PC-9 (cell line): ENCODE measurements at regions not wholly inside any gene's neighbourhood (a gene's known extent, or its start where the extent isn't known, plus 50 kb on each side); places are given as distances from the start of the nearest gene placed in this dataset.

ENCODE experiments used
- BruUV-seq: library from RNA; stranded (reverse); fragments of 400-500 nt; replicated peaks from 2 replicates; lab custom pipeline; 2021; lab: Mats Ljungman, UMichigan
- CTCF ChIA-PET: fragments of 300-600 bp; sonication (Branson Sonifier 250); formaldehyde crosslinking; loops from one replicate; lab custom pipeline; 2022; ENCODE audit warnings: antibody characterized with exemption; lab: Charles Lee
- POLR2A ChIA-PET: fragments of 300-600 bp; sonication (Branson Sonifier 250); formaldehyde crosslinking; loops from one replicate; lab custom pipeline; 2022; ENCODE audit warnings: antibody characterized with exemption; ENCODE audit not compliant: unreplicated experiment; lab: Charles Lee
- DNase-seq, 2 experiments: peaks; one replicate each; pipeline versions ENCODE4 v3.0.0 to v3.0.0-alpha.2; 2015 to 2022; ENCODE audit warnings: mixed read lengths in 1 of 2
- H2AFZ ChIP-seq: fragments of 200-600 bp; sonication (generic); 2 replicates; pipeline ENCODE4 v1.8.1; 2017; ENCODE audit warnings: antibody characterized with exemption
- H3F3A ChIP-seq: fragments of 200-600 bp; sonication (generic); 2 replicates; pipeline ENCODE4 v1.8.1; 2017; ENCODE audit warnings: antibody characterized with exemption, mild to moderate bottlenecking, low read depth; ENCODE audit not compliant: insufficient read depth
- H3K27ac ChIP-seq: fragments of 200-600 bp; sonication (generic); 2 replicates; pipeline ENCODE4 v1.6.1; 2016; ENCODE audit warnings: mixed run types
- H3K27me3 ChIP-seq: fragments of 200-600 bp; sonication (generic); 2 replicates; pipeline ENCODE4 v1.6.1; 2016; ENCODE audit warnings: low read depth, mixed run types; ENCODE audit not compliant: insufficient read depth
- H3K36me3 ChIP-seq: fragments of 200-600 bp; sonication (generic); 2 replicates; pipeline ENCODE4 v1.6.1; 2016; ENCODE audit warnings: low read depth, mixed run types
- H3K4me1 ChIP-seq: fragments of 200-600 bp; sonication (generic); replicated peaks from 2 replicates; pipeline ENCODE4 v1.6.1; 2016; ENCODE audit warnings: mixed run types; ENCODE audit not compliant: insufficient read depth
- H3K4me2 ChIP-seq: fragments of 200-600 bp; sonication (generic); 2 replicates; pipeline ENCODE4 v1.6.1; 2017; ENCODE audit warnings: mixed run types
- H3K4me3 ChIP-seq: fragments of 200-600 bp; sonication (generic); 2 replicates; pipeline ENCODE4 v1.6.1; 2016; ENCODE audit warnings: mixed run types
- H3K79me2 ChIP-seq: fragments of 200-600 bp; sonication (generic); 2 replicates; pipeline ENCODE4 v1.6.1; 2017; ENCODE audit warnings: low read depth, mixed run types
- H3K9me2 ChIP-seq: fragments of 200-600 bp; sonication (generic); 2 replicates; pipeline ENCODE4 v1.8.1; 2017; ENCODE audit warnings: mild to moderate bottlenecking; ENCODE audit not compliant: insufficient read depth
- H3K9me3 ChIP-seq: fragments of 200-600 bp; sonication (generic); 2 replicates; pipeline ENCODE4 v1.8.1; 2016; ENCODE audit warnings: low read depth; ENCODE audit not compliant: insufficient read depth
- H4K20me1 ChIP-seq: fragments of 200-600 bp; sonication (generic); 2 replicates; pipeline ENCODE4 v1.8.1; 2017; ENCODE audit not compliant: insufficient read depth
- CTCF ChIP-seq: fragments of 200-600 bp; sonication (generic); conservative IDR thresholded peaks from 2 replicates; pipeline ENCODE4 v1.6.1; 2017; ENCODE audit warnings: mixed run types, antibody characterized with exemption, mild to moderate bottlenecking, moderate library complexity
- EZH2 ChIP-seq: fragments of 200-600 bp; sonication (generic); IDR thresholded peaks from 2 replicates; pipeline ENCODE4 v1.8.0; 2017; ENCODE audit warnings: antibody characterized with exemption, low read depth
- intact Hi-C: fragments of 100-400 bp; cut with micrococcal nuclease; formaldehyde crosslinking; loops from one replicate; pipeline ENCODE4 v1.10.0; 2022; ENCODE audit not compliant: unreplicated experiment

- DNase-seq: no peak
Measured at GRCh38 chr16:73383988-73384365, 336.0 kb upstream of the ZFHX3 start.

GRCh38 chr16:73383195-73383987 is 335.5 kb upstream of the ZFHX3 start:
- Histone ChIP-seq H3K79me2 (no peaks in the 10 kb centered on the region), H3K9me3 (no peaks in the 10 kb centered on the region), H3K4me3 (no peak overlapping the region), H3K27ac (no peak overlapping the region), H4K20me1 (no peaks in the 10 kb centered on the region), H3K9me2 (no peaks in the 10 kb centered on the region), H3K36me3 (no peaks in the 10 kb centered on the region), H3F3A (no peaks in the 10 kb centered on the region), H2AFZ (no peak overlapping the region), H3K4me2 (no peak overlapping the region), H3K4me1 (no peaks in the 10 kb centered on the region), H3K27me3 (peaks cover 74% of the 10 kb centered on the region)
- no peak for TF ChIP-seq CTCF
- no peak for TF ChIP-seq EZH2
- POLR2A ChIA-PET: no interaction called here
- CTCF ChIA-PET: interaction anchor here (0.7 kb wide), 1 partner anchor 670 kb away, joined by 3 read pairs; no protein-coding TSS in a partner anchor
- intact Hi-C loops: no loop called here
- BruUV-seq: no TSS peak
- no peak for DNase-seq

More at GRCh38 chr16:73383988-73384365, 336.0 kb upstream of the ZFHX3 start:
- Histone ChIP-seq H3K27me3 (peaks cover 80% of the 10 kb centered on the region), H3K4me2 (no peak overlapping the region), H3K4me3 (no peak overlapping the region), H4K20me1 (no peaks in the 10 kb centered on the region), H3K4me1 (no peaks in the 10 kb centered on the region), H3K36me3 (no peaks in the 10 kb centered on the region), H3K9me3 (no peaks in the 10 kb centered on the region), H3K9me2 (no peaks in the 10 kb centered on the region), H3K27ac (no peak overlapping the region), H2AFZ (no peak overlapping the region), H3F3A (no peaks in the 10 kb centered on the region), H3K79me2 (no peaks in the 10 kb centered on the region)
- intact Hi-C loops: no loop called here
- ChIA-PET CTCF (interaction anchor here (0.7 kb wide), 1 partner anchor 669 kb away, joined by 3 read pairs; no protein-coding TSS in a partner anchor), POLR2A (no interaction called here)
- TF ChIP-seq EZH2: no peak
- TF ChIP-seq CTCF: no peak
- no TSS peak for BruUV-seq

- Histone ChIP-seq H3K4me3 (no peak overlapping the region), H3K27ac (no peak overlapping the region), H3K9me3 (no peaks in the 10 kb centered on the region), H3K27me3 (peaks cover 48% of the 10 kb centered on the region), H3K36me3 (no peaks in the 10 kb centered on the region), H3K4me1 (no peaks in the 10 kb centered on the region), H3K79me2 (no peaks in the 10 kb centered on the region), H4K20me1 (no peaks in the 10 kb centered on the region), H3K4me2 (no peak overlapping the region), H2AFZ (no peak overlapping the region), H3K9me2 (no peaks in the 10 kb centered on the region), H3F3A (no peaks in the 10 kb centered on the region)
- no TSS peak for BruUV-seq
- ChIA-PET POLR2A (no interaction called here), CTCF (no interaction called here)
- intact Hi-C loops: no loop called here
- TF ChIP-seq EZH2 (no peak), CTCF (no peak)
- no peak for DNase-seq
Measured at GRCh38 chr16:73378471-73378870, 330.5 kb upstream of the ZFHX3 start.
